PC-9 (cell line): ENCODE measurements at regions not wholly inside any gene's neighbourhood (a gene's known extent, or its start where the extent isn't known, plus 50 kb on each side); places are given as distances from the start of the nearest gene placed in this dataset.

ENCODE experiments used
- BruUV-seq: library from RNA; stranded (reverse); fragments of 400-500 nt; replicated peaks from 2 replicates; lab custom pipeline; 2021; lab: Mats Ljungman, UMichigan
- CTCF ChIA-PET: fragments of 300-600 bp; sonication (Branson Sonifier 250); formaldehyde crosslinking; loops from one replicate; lab custom pipeline; 2022; ENCODE audit warnings: antibody characterized with exemption; lab: Charles Lee
- POLR2A ChIA-PET: fragments of 300-600 bp; sonication (Branson Sonifier 250); formaldehyde crosslinking; loops from one replicate; lab custom pipeline; 2022; ENCODE audit warnings: antibody characterized with exemption; ENCODE audit not compliant: unreplicated experiment; lab: Charles Lee
- DNase-seq, 2 experiments: peaks; one replicate each; pipeline versions ENCODE4 v3.0.0 to v3.0.0-alpha.2; 2015 to 2022; ENCODE audit warnings: mixed read lengths in 1 of 2
- H2AFZ ChIP-seq: fragments of 200-600 bp; sonication (generic); 2 replicates; pipeline ENCODE4 v1.8.1; 2017; ENCODE audit warnings: antibody characterized with exemption
- H3F3A ChIP-seq: fragments of 200-600 bp; sonication (generic); 2 replicates; pipeline ENCODE4 v1.8.1; 2017; ENCODE audit warnings: antibody characterized with exemption, mild to moderate bottlenecking, low read depth; ENCODE audit not compliant: insufficient read depth
- H3K27ac ChIP-seq: fragments of 200-600 bp; sonication (generic); 2 replicates; pipeline ENCODE4 v1.6.1; 2016; ENCODE audit warnings: mixed run types
- H3K27me3 ChIP-seq: fragments of 200-600 bp; sonication (generic); 2 replicates; pipeline ENCODE4 v1.6.1; 2016; ENCODE audit warnings: low read depth, mixed run types; ENCODE audit not compliant: insufficient read depth
- H3K36me3 ChIP-seq: fragments of 200-600 bp; sonication (generic); 2 replicates; pipeline ENCODE4 v1.6.1; 2016; ENCODE audit warnings: low read depth, mixed run types
- H3K4me1 ChIP-seq: fragments of 200-600 bp; sonication (generic); replicated peaks from 2 replicates; pipeline ENCODE4 v1.6.1; 2016; ENCODE audit warnings: mixed run types; ENCODE audit not compliant: insufficient read depth
- H3K4me2 ChIP-seq: fragments of 200-600 bp; sonication (generic); 2 replicates; pipeline ENCODE4 v1.6.1; 2017; ENCODE audit warnings: mixed run types
- H3K4me3 ChIP-seq: fragments of 200-600 bp; sonication (generic); 2 replicates; pipeline ENCODE4 v1.6.1; 2016; ENCODE audit warnings: mixed run types
- H3K79me2 ChIP-seq: fragments of 200-600 bp; sonication (generic); 2 replicates; pipeline ENCODE4 v1.6.1; 2017; ENCODE audit warnings: low read depth, mixed run types
- H3K9me2 ChIP-seq: fragments of 200-600 bp; sonication (generic); 2 replicates; pipeline ENCODE4 v1.8.1; 2017; ENCODE audit warnings: mild to moderate bottlenecking; ENCODE audit not compliant: insufficient read depth
- H3K9me3 ChIP-seq: fragments of 200-600 bp; sonication (generic); 2 replicates; pipeline ENCODE4 v1.8.1; 2016; ENCODE audit warnings: low read depth; ENCODE audit not compliant: insufficient read depth
- H4K20me1 ChIP-seq: fragments of 200-600 bp; sonication (generic); 2 replicates; pipeline ENCODE4 v1.8.1; 2017; ENCODE audit not compliant: insufficient read depth
- CTCF ChIP-seq: fragments of 200-600 bp; sonication (generic); conservative IDR thresholded peaks from 2 replicates; pipeline ENCODE4 v1.6.1; 2017; ENCODE audit warnings: mixed run types, antibody characterized with exemption, mild to moderate bottlenecking, moderate library complexity
- EZH2 ChIP-seq: fragments of 200-600 bp; sonication (generic); IDR thresholded peaks from 2 replicates; pipeline ENCODE4 v1.8.0; 2017; ENCODE audit warnings: antibody characterized with exemption, low read depth
- intact Hi-C: fragments of 100-400 bp; cut with micrococcal nuclease; formaldehyde crosslinking; loops from one replicate; pipeline ENCODE4 v1.10.0; 2022; ENCODE audit not compliant: unreplicated experiment

- Histone ChIP-seq H3K4me1 (no peaks in the 10 kb centered on the region), H2AFZ (no peak overlapping the region), H4K20me1 (no peaks in the 10 kb centered on the region), H3K9me2 (no peaks in the 10 kb centered on the region; the same call in 1 of the 2 replicates), H3K36me3 (no peaks in the 10 kb centered on the region), H3K4me2 (no peak overlapping the region), H3K27me3 (peaks cover 53% of the 10 kb centered on the region), H3K79me2 (no peaks in the 10 kb centered on the region), H3F3A (no peaks in the 10 kb centered on the region), H3K27ac (no peak overlapping the region), H3K4me3 (no peak overlapping the region), H3K9me3 (no peaks in the 10 kb centered on the region)
- TF ChIP-seq EZH2 (no peak), CTCF (no peak)
- intact Hi-C loops = no loop called here
- no TSS peak for BruUV-seq
- POLR2A ChIA-PET = no interaction called here
- CTCF ChIA-PET = no interaction called here
- DNase-seq = no peak
These were observed 224.8 kb upstream of the CDH4 start for GRCh38 chr20:61027218-61027617.

DNA sequence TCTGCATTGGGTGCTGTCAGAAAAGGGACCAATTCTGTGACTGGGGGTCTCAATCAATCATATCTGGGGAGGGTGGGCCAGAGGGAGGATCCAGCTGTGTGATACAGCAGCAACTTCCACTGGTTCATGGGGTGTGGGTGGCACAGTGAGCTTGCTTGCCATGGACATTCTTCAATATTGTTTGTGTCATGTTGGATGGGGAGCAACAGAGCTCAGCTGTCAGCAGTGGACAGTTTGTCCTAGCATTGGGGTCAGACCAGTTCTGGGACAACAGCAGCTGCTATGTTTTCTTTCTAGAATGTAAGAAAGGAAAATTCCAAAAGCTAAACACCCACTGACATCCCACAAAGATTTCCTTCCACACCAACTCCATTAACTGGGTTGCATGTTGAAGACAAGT, 221.9 kb upstream of the CDH4 start:
- ChIA-PET POLR2A (no interaction called here), CTCF (no interaction called here)
- H2AFZ ChIP-seq = no peak overlapping the region
- TF ChIP-seq CTCF (no peak), EZH2 (no peak)
- DNase-seq = no peak
- no TSS peak for BruUV-seq
- no peak overlapping the region for H3K4me3 ChIP-seq
- H3K79me2 ChIP-seq = no peaks in the 10 kb centered on the region
- H3K4me1 ChIP-seq = no peaks in the 10 kb centered on the region
- peaks cover 11% of the 10 kb centered on the region; the same call in 1 of the 2 replicates for H3K9me3 ChIP-seq
- H3K4me2 ChIP-seq = no peak overlapping the region
- peaks cover 29% of the 10 kb centered on the region; the same call in 1 of the 2 replicates for H3K27me3 ChIP-seq
- no peaks in the 10 kb centered on the region for H4K20me1 ChIP-seq
- H3K9me2 ChIP-seq = no peaks in the 10 kb centered on the region; the same call in 1 of the 2 replicates
- intact Hi-C loops = no loop called here
- H3F3A ChIP-seq = no peaks in the 10 kb centered on the region
- no peaks in the 10 kb centered on the region for H3K36me3 ChIP-seq
- H3K27ac ChIP-seq = no peak overlapping the region

- no peak overlapping the region for H3K4me3 ChIP-seq
- H3F3A ChIP-seq = no peaks in the 10 kb centered on the region
- no peaks in the 10 kb centered on the region for H3K4me1 ChIP-seq
- ChIA-PET POLR2A (no interaction called here), CTCF (no interaction called here)
- H4K20me1 ChIP-seq = no peaks in the 10 kb centered on the region
- TF ChIP-seq EZH2 (no peak), CTCF (no peak)
- H2AFZ ChIP-seq = no peak overlapping the region
- DNase-seq = no peak
- BruUV-seq = no TSS peak
- no peaks in the 10 kb centered on the region; the same call in 1 of the 2 replicates for H3K9me2 ChIP-seq
- no peak overlapping the region for H3K4me2 ChIP-seq
- peaks cover 11% of the 10 kb centered on the region; the same call in 1 of the 2 replicates for H3K9me3 ChIP-seq
- H3K27me3 ChIP-seq = peaks cover 19% of the 10 kb centered on the region; the same call in 1 of the 2 replicates
- no peak overlapping the region for H3K27ac ChIP-seq
- H3K36me3 ChIP-seq = no peaks in the 10 kb centered on the region
- intact Hi-C loops = no loop called here
- no peaks in the 10 kb centered on the region for H3K79me2 ChIP-seq
These were observed 220.8 kb upstream of the CDH4 start for GRCh38 chr20:61031101-61031830.
